ENCODE measurements at regions not wholly inside any gene's neighbourhood (a gene's known extent, or its start where the extent isn't known, plus 50 kb on each side); places are given as distances from the start of the nearest gene placed in this dataset.

GRCh38 chr2:240277073-240277806, 136.8 kb upstream of the OTOS start:
- no peak overlapping the region for H2AFZ ChIP-seq (ENCODE audit: low read length)
- no peaks in the 10 kb centered on the region for H3K79me2 ChIP-seq (ENCODE audit: low read length)
- no peak overlapping the region for H3K4me3 ChIP-seq (ENCODE audit: low read length)
- no peaks in the 10 kb centered on the region for H3K9me2 ChIP-seq (replicated peaks; ENCODE audit: insufficient read depth, low read length)
- no peak overlapping the region for H3K9ac ChIP-seq (ENCODE audit: low read length)
- H3K9me3 ChIP-seq (replicated peaks; ENCODE audit: insufficient read depth, low read length): no peaks in the 10 kb centered on the region
- H4K20me1 ChIP-seq (ENCODE audit: insufficient read depth, low read length): no peaks in the 10 kb centered on the region
- H3F3A ChIP-seq (ENCODE audit: insufficient read depth, low read length): no peaks in the 10 kb centered on the region
- no peaks in the 10 kb centered on the region for H3K4me1 ChIP-seq (ENCODE audit: low read length)
- DNase-seq: no peak
- H3K27me3 ChIP-seq (replicated peaks; ENCODE audit: insufficient read depth, low read length): peaks cover 8% of the 10 kb centered on the region; the same call in 1 of the 2 replicates
- no peak overlapping the region for H3K4me2 ChIP-seq (ENCODE audit: low read depth, low read length)
- H3K27ac ChIP-seq (ENCODE audit: low read length): no peak overlapping the region
- H3K36me3 ChIP-seq (replicated peaks; ENCODE audit: insufficient read depth, low read length): no peaks in the 10 kb centered on the region
- TF ChIP-seq EZH2 (optimal IDR thresholded peaks at IDR 0.05; ENCODE audit: low read depth, low read length) (no peak), CTCF (IDR thresholded peaks at IDR 0.05; ENCODE audit: low read length) (no peak), EZH2phosphoT487 (IDR thresholded peaks at IDR 0.05; ENCODE audit: low read length) (no peak)

- Histone ChIP-seq H3K27me3 (replicated peaks; ENCODE audit: insufficient read depth, low read length) (peaks cover 8% of the 10 kb centered on the region; the same call in 1 of the 2 replicates), H3K27ac (ENCODE audit: low read length) (no peak overlapping the region), H3K79me2 (ENCODE audit: low read length) (no peaks in the 10 kb centered on the region), H3F3A (ENCODE audit: insufficient read depth, low read length) (no peaks in the 10 kb centered on the region), H4K20me1 (ENCODE audit: insufficient read depth, low read length) (no peaks in the 10 kb centered on the region), H3K9me3 (replicated peaks; ENCODE audit: insufficient read depth, low read length) (no peaks in the 10 kb centered on the region), H3K4me3 (ENCODE audit: low read length) (no peak overlapping the region), H3K4me1 (ENCODE audit: low read length) (no peaks in the 10 kb centered on the region), H2AFZ (ENCODE audit: low read length) (no peak overlapping the region), H3K9ac (ENCODE audit: low read length) (no peak overlapping the region), H3K9me2 (replicated peaks; ENCODE audit: insufficient read depth, low read length) (no peaks in the 10 kb centered on the region), H3K36me3 (replicated peaks; ENCODE audit: insufficient read depth, low read length) (no peaks in the 10 kb centered on the region), H3K4me2 (ENCODE audit: low read depth, low read length) (no peak overlapping the region)
- TF ChIP-seq EZH2 (optimal IDR thresholded peaks at IDR 0.05; ENCODE audit: low read depth, low read length): no peak
- no peak for TF ChIP-seq EZH2phosphoT487 (IDR thresholded peaks at IDR 0.05; ENCODE audit: low read length)
- TF ChIP-seq CTCF (IDR thresholded peaks at IDR 0.05; ENCODE audit: low read length): no peak
- no peak for DNase-seq
Measured at GRCh38 chr2:240277807-240278522, 137.5 kb upstream of the OTOS start.

GRCh38 chr2:240278661-240279060, 138.2 kb upstream of the OTOS start:
- no peaks in the 10 kb centered on the region for H3K9me2 ChIP-seq (replicated peaks; ENCODE audit: insufficient read depth, low read length)
- TF ChIP-seq CTCF (IDR thresholded peaks at IDR 0.05; ENCODE audit: low read length) (no peak), EZH2 (optimal IDR thresholded peaks at IDR 0.05; ENCODE audit: low read depth, low read length) (no peak), EZH2phosphoT487 (IDR thresholded peaks at IDR 0.05; ENCODE audit: low read length) (no peak)
- no peaks in the 10 kb centered on the region for H3K9me3 ChIP-seq (replicated peaks; ENCODE audit: insufficient read depth, low read length)
- H2AFZ ChIP-seq (ENCODE audit: low read length): no peak overlapping the region
- no peaks in the 10 kb centered on the region for H4K20me1 ChIP-seq (ENCODE audit: insufficient read depth, low read length)
- no peak overlapping the region for H3K9ac ChIP-seq (ENCODE audit: low read length)
- H3K4me1 ChIP-seq (ENCODE audit: low read length): no peaks in the 10 kb centered on the region
- no peak for DNase-seq
- H3K79me2 ChIP-seq (ENCODE audit: low read length): no peaks in the 10 kb centered on the region
- no peaks in the 10 kb centered on the region for H3K36me3 ChIP-seq (replicated peaks; ENCODE audit: insufficient read depth, low read length)
- H3K27me3 ChIP-seq (replicated peaks; ENCODE audit: insufficient read depth, low read length): peaks cover 8% of the 10 kb centered on the region; the same call in 1 of the 2 replicates
- no peak overlapping the region for H3K27ac ChIP-seq (ENCODE audit: low read length)
- no peak overlapping the region for H3K4me3 ChIP-seq (ENCODE audit: low read length)
- H3K4me2 ChIP-seq (ENCODE audit: low read depth, low read length): no peak overlapping the region
- H3F3A ChIP-seq (ENCODE audit: insufficient read depth, low read length): no peaks in the 10 kb centered on the region
